Vagina (tissue), 2 donors: ENCODE measurements at regions not wholly inside any gene's neighbourhood (a gene's known extent, or its start where the extent isn't known, plus 50 kb on each side); places are given as distances from the start of the nearest gene placed in this dataset.

Experiments
- CTCF ChIP-seq, 3 experiments: fragments of 450-650 bp in 2 of 3; fragments of 200-600 bp in 1 of 3; sonication (generic) in 1 of 3; IDR thresholded peaks; one replicate each; pipeline ENCODE4 v1.5.1; 2017 to 2019; ENCODE audit warnings: antibody characterized with exemption in 3 of 3, mild to moderate bottlenecking in 2 of 3, moderate library complexity in 2 of 3
- POLR2A ChIP-seq, 2 donors: fragments of 450-650 bp; IDR thresholded peaks; one replicate each; pipeline ENCODE4 v1.6.1; 2017; ENCODE audit warnings: antibody characterized with exemption in 2 of 2, mild to moderate bottlenecking in 2 of 2, moderate library complexity in 2 of 2
- POLR2AphosphoS5 ChIP-seq, 2 donors: sonication (generic); formaldehyde crosslinking; IDR thresholded peaks; one replicate each; pipeline ENCODE4 v1.9.0; 2017; ENCODE audit warnings: antibody characterized with exemption in 2 of 2, mild to moderate bottlenecking in 2 of 2, low read depth in 1 of 2; ENCODE audit not compliant: insufficient read depth in 1 of 2

- TF ChIP-seq CTCF (IDR thresholded peaks at IDR 0.05) (no peak), POLR2AphosphoS5 (IDR thresholded peaks at IDR 0.05; ENCODE audit: insufficient read depth in 1 of 2, low read depth in 1 of 2) (no peak), POLR2A (IDR thresholded peaks at IDR 0.05) (no peak)
Observed at GRCh38 chr21:18940791-18941190, 537.2 kb upstream of the TMPRSS15 start.
